Thyroid gland (tissue), 4 donors: ENCODE measurements at regions not wholly inside any gene's neighbourhood (a gene's known extent, or its start where the extent isn't known, plus 50 kb on each side); places are given as distances from the start of the nearest gene placed in this dataset.

Experiments used
- DNase-seq, 2 donors: peaks; one replicate each; pipeline ENCODE4 v3.0.0-alpha.2; 2019
- H3K27ac ChIP-seq, 3 donors: fragments of 200-600 bp; sonication (generic); 1 replicate in 2 of 3; 2 replicates in 1 of 3; pipeline ENCODE4 v1.5.1; 2016 to 2019; ENCODE audit warnings: mild to moderate bottlenecking in 1 of 3, moderate library complexity in 1 of 3
- H3K27me3 ChIP-seq: fragments of 200-600 bp; sonication (generic); one replicate; pipeline ENCODE4 v1.5.1; 2019
- H3K36me3 ChIP-seq, 2 donors: fragments of 200-600 bp; sonication (generic); one replicate each; pipeline ENCODE4 v1.5.1; 2016 to 2019
- H3K4me1 ChIP-seq, 2 donors: fragments of 200-600 bp; sonication (generic); one replicate each; pipeline ENCODE4 v1.5.1; 2017 to 2019
- H3K4me3 ChIP-seq, 3 donors: fragments of 200-600 bp; sonication (generic); replicated peaks in 1 of 3; 1 replicate in 2 of 3; 2 replicates in 1 of 3; pipeline ENCODE4 v1.5.1; 2016; ENCODE audit warnings: mild to moderate bottlenecking in 1 of 3
- H3K9me3 ChIP-seq: fragments of 200-600 bp; sonication (generic); one replicate; pipeline ENCODE4 v1.5.1; 2017
- POLR2A ChIP-seq, 2 donors: fragments of 450-650 bp; IDR thresholded peaks; one replicate each; pipeline ENCODE4 v1.6.1; 2017; ENCODE audit warnings: antibody characterized with exemption in 2 of 2, mild to moderate bottlenecking in 2 of 2, moderate library complexity in 1 of 2
- WGBS, 2 donors: methylation state at CpG; one replicate each; pipeline ENCODE4 v1.1.5; 2017; 5-methylcytosine and 5-hydroxymethylcytosine counted together
- intact Hi-C: fragments of 100-400 bp; cut with DNase I; formaldehyde crosslinking; loops from one replicate; pipeline ENCODE4 v1.15.1; 2023
- TF ChIP-seq, protein P1 (sequence below), 6 experiments: fragments of 200-600 bp in 3 of 6; fragments of 450-650 bp in 3 of 6; sonication (generic) in 3 of 6; IDR thresholded peaks; one replicate each; pipeline ENCODE4 v1.5.1; 2016 to 2019; ENCODE audit warnings: antibody characterized with exemption in 6 of 6, mild to moderate bottlenecking in 2 of 6, inconsistent platforms in 1 of 6, moderate library complexity in 1 of 6

DNA sequence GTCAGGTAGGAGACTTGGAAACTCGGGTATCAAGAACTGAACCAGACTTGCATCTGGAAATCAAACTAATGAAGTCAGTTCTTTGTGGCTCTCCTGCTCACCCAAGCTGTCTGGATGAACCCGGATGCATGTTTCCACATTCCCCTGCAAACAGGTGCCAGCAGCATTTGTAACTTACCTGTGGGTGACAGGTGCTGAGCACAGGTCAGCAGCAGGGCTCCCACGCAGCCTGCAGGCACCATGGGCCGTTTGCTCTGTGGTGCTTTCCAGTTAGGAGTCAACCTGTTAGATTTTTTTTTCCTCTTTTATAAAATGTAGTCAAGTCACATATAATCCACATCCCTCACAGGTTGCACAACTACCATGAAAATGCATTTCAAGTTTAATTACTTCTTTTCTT lies 385.6 kb upstream of the ADGRL3 start:
- intact Hi-C loops: no loop called here
- no peaks in the 10 kb centered on the region for H3K36me3 ChIP-seq
- no peaks in the 10 kb centered on the region for H3K4me1 ChIP-seq
- DNase-seq: no peak
- no peak for TF ChIP-seq POLR2A (IDR thresholded peaks at IDR 0.05)
- TF ChIP-seq, protein P1, sequence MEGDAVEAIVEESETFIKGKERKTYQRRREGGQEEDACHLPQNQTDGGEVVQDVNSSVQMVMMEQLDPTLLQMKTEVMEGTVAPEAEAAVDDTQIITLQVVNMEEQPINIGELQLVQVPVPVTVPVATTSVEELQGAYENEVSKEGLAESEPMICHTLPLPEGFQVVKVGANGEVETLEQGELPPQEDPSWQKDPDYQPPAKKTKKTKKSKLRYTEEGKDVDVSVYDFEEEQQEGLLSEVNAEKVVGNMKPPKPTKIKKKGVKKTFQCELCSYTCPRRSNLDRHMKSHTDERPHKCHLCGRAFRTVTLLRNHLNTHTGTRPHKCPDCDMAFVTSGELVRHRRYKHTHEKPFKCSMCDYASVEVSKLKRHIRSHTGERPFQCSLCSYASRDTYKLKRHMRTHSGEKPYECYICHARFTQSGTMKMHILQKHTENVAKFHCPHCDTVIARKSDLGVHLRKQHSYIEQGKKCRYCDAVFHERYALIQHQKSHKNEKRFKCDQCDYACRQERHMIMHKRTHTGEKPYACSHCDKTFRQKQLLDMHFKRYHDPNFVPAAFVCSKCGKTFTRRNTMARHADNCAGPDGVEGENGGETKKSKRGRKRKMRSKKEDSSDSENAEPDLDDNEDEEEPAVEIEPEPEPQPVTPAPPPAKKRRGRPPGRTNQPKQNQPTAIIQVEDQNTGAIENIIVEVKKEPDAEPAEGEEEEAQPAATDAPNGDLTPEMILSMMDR (IDR thresholded peaks at IDR 0.05): no peak
- 82 to 83% methylated on average over 4 of the region's 4 CpGs for WGBS, 2 donors
- H3K9me3 ChIP-seq: no peaks in the 10 kb centered on the region
- H3K27me3 ChIP-seq: no peaks in the 10 kb centered on the region
- no peak overlapping the region for H3K4me3 ChIP-seq
- no peak overlapping the region for H3K27ac ChIP-seq

DNA sequence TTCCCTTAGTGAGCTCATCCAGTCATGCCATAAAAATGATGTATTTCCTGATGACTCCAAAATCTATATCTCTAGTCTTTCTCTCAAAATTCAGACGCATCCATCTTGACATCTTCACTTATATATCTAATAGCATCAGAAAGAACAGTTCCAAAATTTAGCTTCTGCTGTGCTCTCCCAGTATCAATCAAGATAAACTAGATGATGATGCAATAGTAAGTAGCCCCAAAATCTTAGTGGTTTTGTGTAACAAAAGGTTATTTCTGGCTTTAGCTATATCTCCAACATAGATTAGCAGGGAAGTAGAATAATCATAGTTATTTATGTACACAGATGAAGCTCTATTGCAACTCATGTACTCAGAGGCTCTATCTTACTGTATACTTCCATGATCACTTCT lies 382.5 kb upstream of the ADGRL3 start:
- Histone ChIP-seq H3K27ac (no peak overlapping the region), H3K27me3 (no peaks in the 10 kb centered on the region), H3K4me1 (no peaks in the 10 kb centered on the region), H3K36me3 (no peaks in the 10 kb centered on the region), H3K9me3 (no peaks in the 10 kb centered on the region), H3K4me3 (no peak overlapping the region)
- 84 to 88% methylated on average over 1 of the region's 1 CpG for WGBS, 2 donors
- TF ChIP-seq, protein P1 (IDR thresholded peaks at IDR 0.05): no peak
- no peak for TF ChIP-seq POLR2A (IDR thresholded peaks at IDR 0.05)
- DNase-seq: no peak
- intact Hi-C loops: no loop called here

DNA sequence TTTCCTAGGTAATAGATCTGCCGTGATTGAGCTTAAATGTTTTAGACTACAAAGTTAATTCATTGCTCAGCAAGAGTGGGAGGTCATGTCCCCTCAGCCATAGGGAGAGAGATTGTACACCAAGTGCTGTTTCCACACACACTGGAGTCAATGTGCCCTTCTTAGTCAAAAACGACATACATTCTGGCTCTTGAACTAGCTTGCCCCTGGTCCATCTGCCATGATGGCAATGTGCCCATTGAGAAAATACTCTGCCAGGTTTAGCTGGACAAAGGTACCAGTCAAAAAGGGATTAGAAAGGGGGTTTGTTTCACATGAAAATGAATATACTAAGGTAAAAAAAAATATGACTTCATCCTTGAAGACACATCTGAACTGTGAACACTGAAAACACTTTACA lies 377.1 kb upstream of the ADGRL3 start:
- H3K4me1 ChIP-seq: no peaks in the 10 kb centered on the region
- no peak overlapping the region for H3K4me3 ChIP-seq
- intact Hi-C loops: no loop called here
- H3K36me3 ChIP-seq: no peaks in the 10 kb centered on the region
- no peaks in the 10 kb centered on the region for H3K9me3 ChIP-seq
- no peaks in the 10 kb centered on the region for H3K27me3 ChIP-seq
- no peak overlapping the region for H3K27ac ChIP-seq
- WGBS, 2 donors: 80 to 91% methylated on average over 2 of the region's 2 CpGs
- no peak for DNase-seq
- TF ChIP-seq, protein P1 (IDR thresholded peaks at IDR 0.05): no peak
- no peak for TF ChIP-seq POLR2A (IDR thresholded peaks at IDR 0.05)

DNA sequence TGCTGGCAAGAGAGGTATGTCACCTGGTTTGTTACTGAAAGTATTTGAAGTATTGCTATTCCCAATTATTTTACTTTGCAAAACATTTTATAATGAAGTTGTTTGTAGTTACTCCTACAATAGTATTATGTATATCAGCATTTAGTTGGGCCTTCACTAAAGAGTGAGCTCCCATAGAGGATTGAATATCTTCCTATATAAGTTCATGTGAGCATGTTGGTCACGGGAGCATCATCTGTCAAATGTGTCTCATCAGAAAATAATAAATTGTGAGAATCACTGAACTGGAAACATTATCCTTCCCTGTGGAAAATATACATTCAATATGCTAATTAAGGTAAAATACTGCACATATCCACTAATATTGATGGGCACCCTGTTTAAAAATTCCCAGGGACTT lies 360.1 kb upstream of the ADGRL3 start:
- no peak overlapping the region for H3K4me3 ChIP-seq
- intact Hi-C loops: no loop called here

DNA sequence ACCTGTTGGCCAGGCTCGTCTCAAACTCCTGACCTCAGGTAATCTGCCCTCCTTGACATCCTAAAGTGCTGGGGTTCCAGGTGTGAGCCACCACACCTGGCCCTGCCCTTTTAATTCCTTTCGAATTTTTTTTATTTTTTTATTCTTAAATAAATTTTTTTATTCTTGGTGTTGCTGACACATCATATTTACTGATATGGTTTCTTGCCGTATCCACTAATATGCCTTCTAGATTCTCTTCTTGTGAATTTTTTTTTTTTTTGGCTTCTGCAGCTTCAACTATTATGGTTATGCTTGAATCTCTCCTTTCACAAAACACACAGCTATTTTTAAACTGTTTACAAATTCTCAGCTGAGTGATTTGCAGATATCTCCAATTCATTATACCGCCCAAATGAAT lies 353.4 kb upstream of the ADGRL3 start:
- Histone ChIP-seq H3K4me1 (no peaks in the 10 kb centered on the region), H3K27ac (no peak overlapping the region), H3K9me3 (no peaks in the 10 kb centered on the region), H3K36me3 (no peaks in the 10 kb centered on the region), H3K27me3 (no peaks in the 10 kb centered on the region), H3K4me3 (no peak overlapping the region)
- intact Hi-C loops: no loop called here
- DNase-seq: no peak
- WGBS, 2 donors: 84 to 88% methylated on average over 4 of the region's 4 CpGs
- TF ChIP-seq, protein P1 (IDR thresholded peaks at IDR 0.05): no peak
- no peak for TF ChIP-seq POLR2A (IDR thresholded peaks at IDR 0.05)

More for the DNA sequence above, 360.1 kb upstream of the ADGRL3 start:
- 83 to 93% methylated on average over 1 of the region's 1 CpG for WGBS, 2 donors
- Histone ChIP-seq H3K27ac (no peak overlapping the region), H3K9me3 (no peaks in the 10 kb centered on the region), H3K4me1 (no peaks in the 10 kb centered on the region), H3K27me3 (no peaks in the 10 kb centered on the region), H3K36me3 (no peaks in the 10 kb centered on the region)
- DNase-seq: no peak
- TF ChIP-seq POLR2A (IDR thresholded peaks at IDR 0.05): no peak
- TF ChIP-seq, protein P1 (IDR thresholded peaks at IDR 0.05): no peak
